CD8-positive, alpha-beta memory T cell (primary cell): ENCODE measurements at regions not wholly inside any gene's neighbourhood (a gene's known extent, or its start where the extent isn't known, plus 50 kb on each side); places are given as distances from the start of the nearest gene placed in this dataset.
"Not testable (repeated sequence)": the region's sequence is repeated elsewhere in the genome, so short reads cannot be mapped to it uniquely, and the experiment has no call there.

Experiments
- CTCF ChIA-PET: fragments of 350-600 bp; sonication (Branson Sonifier 250); formaldehyde crosslinking; loops from one replicate; lab custom pipeline; 2021; ENCODE audit warnings: antibody characterized with exemption; lab: Charles Lee
- POLR2A ChIA-PET: fragments of 350-600 bp; sonication (Branson Sonifier 250); formaldehyde crosslinking; loops from one replicate; lab custom pipeline; 2021; ENCODE audit warnings: antibody characterized with exemption; lab: Charles Lee
- DNase-seq, 5 donors: peaks; one replicate each; pipeline versions ENCODE4 v3.0.0 to v3.0.0-alpha.2; 2020 to 2022; ENCODE audit warnings: mixed read lengths in 1 of 5
- H3K27ac ChIP-seq: one replicate; pipeline ENCODE4 v1.7.0; 2013; ENCODE audit warnings: low read depth, mild to moderate bottlenecking, low read length, moderate library complexity
- H3K27me3 ChIP-seq: 2 replicates; pipeline ENCODE4 v1.7.0; 2013; ENCODE audit warnings: low read length, mild to moderate bottlenecking; ENCODE audit not compliant: insufficient read depth, poor library complexity, severe bottlenecking
- H3K36me3 ChIP-seq: 2 replicates; pipeline ENCODE4 v1.7.0; 2013; ENCODE audit warnings: mild to moderate bottlenecking, low read length, moderate library complexity; ENCODE audit not compliant: insufficient read depth
- H3K4me1 ChIP-seq: 2 replicates; pipeline ENCODE4 v1.7.0; 2013; ENCODE audit warnings: mild to moderate bottlenecking, low read length, moderate library complexity; ENCODE audit not compliant: insufficient read depth
- H3K4me3 ChIP-seq: 2 replicates; pipeline ENCODE4 v1.7.0; 2013; ENCODE audit warnings: mild to moderate bottlenecking, low read length
- H3K9me3 ChIP-seq: 2 replicates; pipeline ENCODE4 v1.7.0; 2013; ENCODE audit warnings: mild to moderate bottlenecking, low read length
- H3K27ac Mint-ChIP-seq, 8 donors: one replicate each; pipeline ENCODE4 v1.8.0; 2020 to 2021; ENCODE audit warnings: mixed read lengths in 8 of 8, mild to moderate bottlenecking in 6 of 8, inconsistent platforms in 3 of 8, moderate library complexity in 3 of 8
- H3K27me3 Mint-ChIP-seq, 2 donors: one replicate each; pipeline ENCODE4 v1.8.0; 2020 to 2021; ENCODE audit warnings: mixed read lengths in 2 of 2, mild to moderate bottlenecking in 1 of 2, moderate library complexity in 1 of 2
- H3K36me3 Mint-ChIP-seq, 3 donors: one replicate each; pipeline ENCODE4 v1.8.0; 2020 to 2021; ENCODE audit warnings: mixed read lengths in 3 of 3, inconsistent platforms in 1 of 3, mild to moderate bottlenecking in 1 of 3
- H3K4me1 Mint-ChIP-seq, 3 donors: one replicate each; pipeline ENCODE4 v1.8.0; 2020 to 2021; ENCODE audit warnings: mixed read lengths in 3 of 3, inconsistent platforms in 1 of 3, mild to moderate bottlenecking in 1 of 3
- H3K4me3 Mint-ChIP-seq, 7 donors: one replicate each; pipeline ENCODE4 v1.8.0; 2020 to 2021; ENCODE audit warnings: mixed read lengths in 7 of 7, mild to moderate bottlenecking in 6 of 7, moderate library complexity in 4 of 7, inconsistent platforms in 2 of 7
- H3K9me3 Mint-ChIP-seq, 5 donors: one replicate each; pipeline ENCODE4 v1.8.0; 2020 to 2022; ENCODE audit warnings: mixed read lengths in 5 of 5, mild to moderate bottlenecking in 3 of 5, moderate library complexity in 2 of 5, inconsistent platforms in 1 of 5

DNA sequence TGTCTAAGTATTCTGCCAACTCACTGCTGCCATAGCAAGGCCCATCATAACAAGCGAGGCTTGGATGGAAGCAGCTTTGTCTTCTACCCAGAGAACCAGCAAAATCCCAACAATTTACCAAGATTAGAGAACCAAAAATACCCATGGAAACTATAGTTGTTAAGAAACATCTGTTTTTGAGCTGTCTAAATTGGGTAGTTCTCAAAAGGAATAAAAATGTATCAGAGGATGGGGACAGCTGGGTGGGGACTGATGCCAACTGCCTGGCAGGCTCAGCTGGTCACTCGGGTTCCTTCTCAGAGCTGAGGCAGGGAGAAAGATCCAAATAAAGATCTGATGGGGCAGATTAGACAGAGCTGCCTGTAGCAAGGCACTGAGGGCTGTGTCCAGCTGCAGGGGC is 85.9 kb upstream of the GRK3 start:
- Histone ChIP-seq H3K4me3 (no peak overlapping the region), H3K4me1 (no peaks in the 10 kb centered on the region), H3K9me3 (no peaks in the 10 kb centered on the region), H3K27me3 (no peaks in the 10 kb centered on the region), H3K27ac (no peak overlapping the region), H3K36me3 (no peaks in the 10 kb centered on the region)
- no peak for DNase-seq
- Mint-ChIP-seq H3K4me3 (no peak overlapping the region), H3K36me3 (peaks cover 16 to 42% (median 19%) of the 10 kb centered on the region in 3 donors), H3K9me3 (no peaks in the 10 kb centered on the region), H3K27me3 (no peaks in the 10 kb centered on the region), H3K27ac (no peak overlapping the region), H3K4me1 (no peaks in the 10 kb centered on the region)
- ChIA-PET POLR2A (no interaction called here), CTCF (interaction anchor here (1.1 kb wide), 1 partner anchor 16 kb away, joined by 3 read pairs; no protein-coding TSS in a partner anchor)

DNA sequence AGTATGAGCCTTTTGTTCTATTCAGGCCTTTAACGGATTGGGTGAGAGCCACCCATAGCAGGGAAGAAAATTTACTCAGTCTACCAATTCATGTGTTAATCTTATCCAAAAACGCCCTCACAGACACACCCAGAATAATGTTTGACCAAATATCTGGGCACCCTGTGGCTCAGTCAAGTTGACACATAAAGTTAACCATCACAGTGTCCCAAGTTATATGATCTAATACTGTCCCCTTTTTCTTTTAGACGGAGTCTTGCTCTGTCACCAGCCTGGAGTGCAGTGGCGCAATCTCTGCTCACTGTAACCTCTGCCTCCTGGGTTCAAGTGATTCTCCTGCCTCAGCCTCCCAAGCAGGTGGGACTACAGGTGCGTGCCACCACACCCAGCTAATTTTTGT is 83.6 kb upstream of the GRK3 start:
- CTCF ChIA-PET, DNase-seq, H3K27ac Mint-ChIP-seq, H3K4me3 Mint-ChIP-seq, H3K9me3 Mint-ChIP-seq, H3K36me3 ChIP-seq, H3K27ac ChIP-seq, H3K4me1 Mint-ChIP-seq, H3K4me3 ChIP-seq, H3K9me3 ChIP-seq, POLR2A ChIA-PET, H3K4me1 ChIP-seq, H3K27me3 Mint-ChIP-seq, H3K27me3 ChIP-seq: not testable (repeated sequence)
- H3K36me3 Mint-ChIP-seq, result peaks cover 27 to 58% (median 31%) of the 10 kb centered on the region in 3 donors

DNA sequence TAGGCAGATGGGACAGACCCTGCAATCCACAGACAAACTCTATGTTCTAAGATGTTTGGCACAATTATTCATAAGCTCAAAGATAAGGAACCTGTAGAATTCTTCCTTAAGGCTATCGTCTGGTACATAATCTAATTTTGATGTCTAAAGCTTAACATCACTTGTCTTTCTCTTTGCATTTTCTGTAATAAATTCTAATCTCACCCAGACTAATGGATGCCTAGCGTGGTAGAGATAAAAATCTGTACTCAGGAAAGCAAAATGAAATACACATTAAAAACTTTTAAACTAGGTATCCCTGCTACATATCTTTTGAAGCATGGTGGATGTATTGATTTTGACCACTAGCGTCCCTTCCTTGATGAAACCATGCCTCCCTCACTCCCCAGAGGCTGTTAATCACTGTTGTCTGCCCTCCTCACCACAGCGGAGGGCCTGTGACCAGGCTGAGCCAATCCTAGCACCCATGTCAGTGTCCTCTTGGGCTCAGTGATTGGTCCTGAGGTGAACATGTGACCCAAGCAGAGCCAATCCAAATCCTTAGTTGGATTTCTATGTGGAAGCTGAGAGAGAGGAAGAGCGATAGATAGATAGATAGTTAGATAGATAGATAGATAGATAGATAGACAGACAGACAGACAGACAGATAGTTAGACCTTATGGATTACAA is 82.2 kb upstream of the GRK3 start:
- Histone ChIP-seq H3K4me3 (no peak overlapping the region), H3K36me3 (no peaks in the 10 kb centered on the region), H3K27ac (no peak overlapping the region), H3K9me3 (no peaks in the 10 kb centered on the region), H3K27me3 (no peaks in the 10 kb centered on the region), H3K4me1 (no peaks in the 10 kb centered on the region)
- Mint-ChIP-seq H3K4me3 (no peak overlapping the region), H3K36me3 (peaks cover 25 to 51% (median 27%) of the 10 kb centered on the region in 3 donors), H3K4me1 (peaks cover 0 to 3% (median 0%) of the 10 kb centered on the region in 3 donors), H3K27me3 (no peaks in the 10 kb centered on the region), H3K27ac (no peak overlapping the region), H3K9me3 (no peaks in the 10 kb centered on the region)
- ChIA-PET CTCF (interaction anchor here (1.6 kb wide), 1 partner anchor 11 kb away, joined by 3 read pairs; no protein-coding TSS in a partner anchor), POLR2A (no interaction called here)
- DNase-seq, result no peak

DNA sequence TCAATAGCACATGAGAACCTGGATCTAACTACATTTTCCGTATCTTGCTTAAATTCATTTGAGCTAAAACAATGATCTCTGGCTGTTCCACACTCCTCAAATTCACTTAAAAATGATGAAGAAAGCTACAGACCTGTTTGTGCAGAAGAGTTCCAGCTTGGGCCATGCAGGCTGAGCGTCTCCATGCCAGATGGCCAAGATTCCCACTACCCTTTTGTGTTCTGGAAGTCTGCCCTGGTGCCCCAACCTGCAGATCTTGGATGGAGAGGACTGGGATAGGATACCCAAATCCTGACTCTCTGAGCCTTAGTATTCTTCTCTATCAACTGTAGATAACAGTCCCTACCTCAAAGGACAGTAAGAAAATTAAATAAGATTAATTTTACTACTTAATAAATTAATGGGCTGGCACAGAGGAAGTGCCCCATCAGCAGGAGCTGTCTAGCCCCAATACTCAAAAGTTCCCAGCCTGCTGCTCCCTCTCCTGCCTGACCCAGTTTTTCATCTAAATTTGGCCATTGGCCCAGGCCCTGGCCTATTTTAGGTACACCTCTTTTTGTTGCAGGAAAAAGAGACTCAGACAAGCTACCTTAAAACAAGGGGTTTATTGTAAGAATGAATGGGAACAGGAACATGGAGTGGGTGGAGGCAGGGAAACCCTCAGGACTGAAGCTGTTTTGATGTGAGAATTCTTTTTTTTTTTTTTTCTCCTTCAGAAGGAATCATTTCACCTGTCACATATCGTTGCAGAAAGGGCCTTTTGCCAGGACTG is 81.4 kb upstream of the GRK3 start:
- peak overlapping the region in 1 of 7 donors; percentile 13 for H3K4me3 Mint-ChIP-seq
- Histone ChIP-seq H3K27me3 (no peaks in the 10 kb centered on the region), H3K9me3 (no peaks in the 10 kb centered on the region), H3K4me1 (no peaks in the 10 kb centered on the region), H3K4me3 (no peak overlapping the region), H3K27ac (no peak overlapping the region), H3K36me3 (no peaks in the 10 kb centered on the region)
- no peak for DNase-seq
- no peaks in the 10 kb centered on the region for H3K9me3 Mint-ChIP-seq
- H3K36me3 Mint-ChIP-seq, result peaks cover 21 to 44% (median 29%) of the 10 kb centered on the region in 3 donors
- no peaks in the 10 kb centered on the region for H3K27me3 Mint-ChIP-seq
- ChIA-PET POLR2A (no interaction called here), CTCF (interaction anchor here (1.6 kb wide), 1 partner anchor 10 kb away, joined by 3 read pairs; no protein-coding TSS in a partner anchor)
- peaks cover 0 to 3% (median 0%) of the 10 kb centered on the region in 3 donors for H3K4me1 Mint-ChIP-seq
- H3K27ac Mint-ChIP-seq, result peak overlapping the region in 1 of 8 donors; percentile 16

DNA sequence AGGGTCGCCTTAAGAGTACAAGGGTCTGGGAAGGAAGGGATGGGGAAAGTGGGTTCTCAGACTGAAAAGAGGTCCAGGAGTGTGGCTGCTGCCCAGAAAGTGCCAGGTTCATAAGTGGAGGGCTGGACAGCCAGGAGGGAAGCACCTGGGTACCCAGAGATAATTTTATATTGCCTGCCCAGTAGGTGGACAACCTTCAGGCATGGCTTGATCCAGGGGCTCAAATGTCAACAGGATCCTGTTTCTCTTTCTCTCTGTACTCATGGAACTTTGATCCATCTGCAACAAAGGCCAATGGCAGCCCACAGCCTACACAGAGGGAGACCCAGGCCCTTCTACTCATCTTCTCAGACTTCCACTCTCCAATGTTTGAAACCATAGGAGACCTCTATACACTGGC is 80.5 kb upstream of the GRK3 start:
- Histone ChIP-seq H3K4me1 (no peaks in the 10 kb centered on the region), H3K27me3 (no peaks in the 10 kb centered on the region), H3K9me3 (no peaks in the 10 kb centered on the region), H3K27ac (no peak overlapping the region), H3K36me3 (no peaks in the 10 kb centered on the region), H3K4me3 (no peak overlapping the region)
- ChIA-PET CTCF (no interaction called here), POLR2A (no interaction called here)
- no peak overlapping the region for H3K27ac Mint-ChIP-seq
- H3K4me3 Mint-ChIP-seq, result no peak overlapping the region
- DNase-seq, result no peak
- peaks cover 21 to 45% (median 29%) of the 10 kb centered on the region in 3 donors for H3K36me3 Mint-ChIP-seq
- peaks cover 0 to 3% (median 0%) of the 10 kb centered on the region in 3 donors for H3K4me1 Mint-ChIP-seq
- no peaks in the 10 kb centered on the region for H3K27me3 Mint-ChIP-seq
- no peaks in the 10 kb centered on the region for H3K9me3 Mint-ChIP-seq

DNA sequence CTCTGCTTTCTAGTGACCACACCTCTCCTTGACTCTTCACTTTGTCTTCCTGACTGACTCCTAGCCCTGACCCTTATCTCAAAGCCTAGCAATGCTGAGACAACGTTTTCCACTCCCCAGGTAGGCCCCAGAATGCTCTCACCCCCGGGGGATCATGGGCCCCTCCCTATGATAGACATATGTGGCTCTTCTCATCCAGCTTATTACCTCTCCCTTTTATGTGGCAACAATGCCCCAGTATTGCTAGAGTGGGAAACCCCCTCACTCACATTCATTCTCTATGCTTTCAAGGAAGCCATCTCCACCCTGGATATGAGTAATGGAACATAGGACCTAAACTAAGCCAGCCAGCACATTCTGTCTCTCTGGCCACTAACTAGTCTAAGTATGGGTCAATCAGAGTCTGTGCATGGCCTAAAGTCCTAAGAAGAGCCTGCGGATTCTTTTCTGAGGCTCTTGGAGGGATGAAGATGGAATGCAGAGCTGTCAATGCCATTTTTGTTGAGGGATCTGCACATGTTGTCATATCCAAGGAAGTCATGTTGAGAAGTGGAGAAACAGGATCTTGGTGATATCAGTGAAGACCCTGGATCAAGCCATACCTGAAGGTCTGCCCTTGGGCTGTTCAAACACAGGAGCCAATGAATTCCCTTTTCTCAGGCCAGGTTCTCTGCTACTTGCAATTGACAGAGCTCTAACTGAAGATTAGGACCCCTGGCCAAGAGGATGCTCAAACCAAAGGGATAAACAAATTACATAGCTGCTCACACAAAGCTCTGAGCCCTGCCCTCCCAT is 79.8 kb upstream of the GRK3 start:
- Mint-ChIP-seq H3K4me1 (peaks cover 0 to 3% (median 0%) of the 10 kb centered on the region in 3 donors), H3K27me3 (no peaks in the 10 kb centered on the region), H3K9me3 (no peaks in the 10 kb centered on the region), H3K36me3 (peaks cover 22 to 52% (median 29%) of the 10 kb centered on the region in 3 donors), H3K27ac (no peak overlapping the region), H3K4me3 (no peak overlapping the region)
- DNase-seq, result no peak
- Histone ChIP-seq H3K4me1 (no peaks in the 10 kb centered on the region), H3K36me3 (no peaks in the 10 kb centered on the region), H3K4me3 (no peak overlapping the region), H3K9me3 (no peaks in the 10 kb centered on the region), H3K27me3 (no peaks in the 10 kb centered on the region), H3K27ac (no peak overlapping the region)
- CTCF ChIA-PET, result no interaction called here
- POLR2A ChIA-PET, result no interaction called here

DNA sequence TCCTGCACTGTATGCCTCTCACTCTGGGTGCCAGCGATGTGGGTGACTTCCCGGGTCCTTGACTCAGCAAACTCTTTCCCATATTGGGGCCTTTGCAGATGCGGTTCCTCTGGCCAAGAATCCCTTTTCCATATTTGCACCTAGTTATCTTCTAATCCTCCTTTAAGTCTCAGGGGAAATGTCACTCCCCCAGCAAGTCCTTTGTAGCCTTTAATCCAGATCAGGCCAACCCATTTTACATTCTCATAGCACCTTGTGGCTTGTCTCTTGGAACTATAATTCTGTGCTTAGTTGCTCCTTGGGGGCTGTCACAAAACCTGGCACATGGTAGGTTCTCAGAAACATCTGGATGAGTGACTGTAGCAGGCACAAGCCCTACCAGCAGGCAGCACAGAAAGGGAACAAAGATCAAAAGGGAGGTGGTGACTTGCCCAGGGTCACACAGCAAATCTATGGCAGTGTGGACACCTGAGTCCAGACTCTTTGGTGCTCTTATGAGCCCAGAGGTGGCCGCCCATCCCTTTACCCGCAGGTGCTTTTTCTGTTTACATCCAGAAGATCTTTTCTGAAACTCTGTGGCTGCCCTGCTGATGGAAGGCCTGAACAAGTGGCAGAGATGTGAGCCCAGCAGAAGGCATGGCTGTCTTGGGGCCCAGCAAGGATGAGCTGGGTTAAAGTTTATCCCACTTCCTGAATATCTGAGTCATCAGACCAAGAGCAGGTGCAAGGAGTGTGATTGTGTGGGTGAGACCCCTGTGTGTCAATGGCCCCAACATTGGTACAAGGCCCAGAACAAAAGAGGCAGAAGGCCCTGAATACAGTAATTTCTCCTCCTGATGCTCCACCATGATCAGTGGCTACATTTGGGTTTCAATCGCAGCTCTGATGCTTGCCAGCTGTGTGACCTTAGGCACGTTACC is 78.6 kb upstream of the GRK3 start:
- Histone ChIP-seq H3K27me3 (no peaks in the 10 kb centered on the region), H3K36me3 (no peaks in the 10 kb centered on the region), H3K4me1 (no peaks in the 10 kb centered on the region), H3K4me3 (no peak overlapping the region), H3K9me3 (no peaks in the 10 kb centered on the region), H3K27ac (no peak overlapping the region)
- no peak for DNase-seq
- Mint-ChIP-seq H3K4me3 (no peak overlapping the region), H3K27ac (no peak overlapping the region), H3K27me3 (no peaks in the 10 kb centered on the region), H3K4me1 (peaks cover 0 to 3% (median 0%) of the 10 kb centered on the region in 3 donors), H3K9me3 (no peaks in the 10 kb centered on the region), H3K36me3 (peaks cover 27 to 56% (median 32%) of the 10 kb centered on the region in 3 donors)
- ChIA-PET CTCF (no interaction called here), POLR2A (no interaction called here)
